SK-N-SH (cell line): ENCODE measurements at regions not wholly inside any gene's neighbourhood (a gene's known extent, or its start where the extent isn't known, plus 50 kb on each side); places are given as distances from the start of the nearest gene placed in this dataset.

Experiments used
- CTCF ChIA-PET: fragments of 300-600, 350-600 bp; formaldehyde crosslinking; extraction: SDS; loops from one replicate; lab custom pipeline; 2021; lab: Yijun Ruan, JAX
- POLR2A ChIA-PET: fragments of 350-600 bp; sonication (Branson Sonifier 250); formaldehyde crosslinking; extraction: SDS; loops from one replicate; lab custom pipeline; 2020; ENCODE audit warnings: antibody characterized with exemption, inconsistent platforms; lab: Yijun Ruan, JAX
- DNase-seq: peaks from one replicate; pipeline ENCODE4 v3.0.0; 2012
- H2AFZ ChIP-seq: fragments of 200-600 bp; sonication (generic); 2 replicates; pipeline ENCODE4 v1.8.1; 2016; ENCODE audit warnings: antibody characterized with exemption, mild to moderate bottlenecking, low read depth
- H3F3A ChIP-seq: fragments of 200-600 bp; sonication (generic); replicated peaks from 2 replicates; pipeline ENCODE3; 2016; ENCODE audit warnings: antibody characterized with exemption, mild to moderate bottlenecking; ENCODE audit not compliant: insufficient read depth
- H3K27ac ChIP-seq, 2 experiments: fragments of 200-500 bp in 1 of 2; fragments of 200-600 bp in 1 of 2; sonication (Bioruptor generic) in 1 of 2; sonication (generic), shearing (Covaris generic) in 1 of 2; 2 replicates each; pipeline versions ENCODE4 v1.5.1 to v1.6.1; 2014 to 2016; ENCODE audit warnings: low read depth in 2 of 2, inconsistent platforms in 1 of 2, low read length in 1 of 2, mild to moderate bottlenecking in 1 of 2, mixed read lengths in 1 of 2
- H3K27me3 ChIP-seq: fragments of 200-600 bp; sonication (generic), shearing (Covaris generic); 2 replicates; pipeline ENCODE4 v1.6.1; 2016; ENCODE audit warnings: mixed run types; ENCODE audit not compliant: insufficient read depth
- H3K36me3 ChIP-seq, 2 experiments: fragments of 200-500 bp in 1 of 2; fragments of 200-600 bp in 1 of 2; sonication (Bioruptor generic) in 1 of 2; sonication (generic) in 1 of 2; replicated peaks in 1 of 2; 2 replicates each; pipeline versions ENCODE3 to v1.5.1; 2014 to 2016; ENCODE audit warnings: low read length in 1 of 2, mild to moderate bottlenecking in 1 of 2; ENCODE audit not compliant: insufficient read depth in 2 of 2, control insufficient read depth in 1 of 2
- H3K4me1 ChIP-seq, 2 experiments: fragments of 200-500 bp in 1 of 2; fragments of 200-600 bp in 1 of 2; sonication (Bioruptor generic) in 1 of 2; sonication (generic), shearing (Covaris generic) in 1 of 2; 2 replicates each; pipeline versions ENCODE4 v1.5.1 to v1.6.1; 2014 to 2016; ENCODE audit warnings: low read depth in 1 of 2, low read length in 1 of 2, mixed run types in 1 of 2; ENCODE audit not compliant: insufficient read depth in 2 of 2, control insufficient read depth in 1 of 2
- H3K4me2 ChIP-seq: fragments of 200-600 bp; sonication (generic), shearing (Covaris generic); 2 replicates; pipeline ENCODE4 v1.6.1; 2017; ENCODE audit warnings: mixed run types
- H3K4me3 ChIP-seq, 2 experiments: fragments of 200-500 bp in 1 of 2; fragments of 200-600 bp in 1 of 2; sonication (Bioruptor generic) in 1 of 2; sonication (generic), shearing (Covaris generic) in 1 of 2; 2 replicates each; pipeline versions ENCODE4 v1.5.1 to v1.8.1; 2014 to 2016; ENCODE audit warnings: low read depth in 2 of 2, inconsistent platforms in 1 of 2, low read length in 1 of 2, mild to moderate bottlenecking in 1 of 2, mixed read lengths in 1 of 2, moderate library complexity in 1 of 2
- H3K79me2 ChIP-seq: fragments of 200-600 bp; sonication (generic); 2 replicates; pipeline ENCODE4 v1.8.1; 2017; ENCODE audit warnings: mild to moderate bottlenecking; ENCODE audit not compliant: insufficient read depth
- H3K9ac ChIP-seq: fragments of 200-600 bp; sonication (generic); 2 replicates; pipeline ENCODE4 v1.6.1; 2017; ENCODE audit warnings: mixed run types
- H3K9me2 ChIP-seq: fragments of 200-600 bp; sonication (generic); 2 replicates; pipeline ENCODE4 v1.6.1; 2017; ENCODE audit warnings: mixed run types
- H3K9me3 ChIP-seq: fragments of 200-600 bp; sonication (generic); 2 replicates; pipeline ENCODE4 v1.6.1; 2017; ENCODE audit warnings: mixed run types, mild to moderate bottlenecking, moderate library complexity
- H4K20me1 ChIP-seq: fragments of 200-600 bp; sonication (generic); 2 replicates; pipeline ENCODE4 v1.6.1; 2017; ENCODE audit warnings: mild to moderate bottlenecking, mixed run types; ENCODE audit not compliant: insufficient read depth
- EP300 ChIP-seq, 2 experiments: IDR thresholded peaks; 2 replicates each; pipeline versions ENCODE4 v1.4.0 to v1.6.1; 2012; ENCODE audit warnings: borderline replicate concordance in 1 of 2, low read depth in 1 of 2, low read length in 1 of 2
- FOXJ3 ChIP-seq: sonication (generic); formaldehyde crosslinking; IDR thresholded peaks from 2 replicates; pipeline ENCODE4 v1.5.1; 2020; ENCODE audit warnings: mild to moderate bottlenecking, missing genetic modification reagents
- JUND ChIP-seq: IDR thresholded peaks from 2 replicates; pipeline ENCODE4 v1.4.0; 2012
- MEF2A ChIP-seq: IDR thresholded peaks from 2 replicates; pipeline ENCODE4 v1.4.0; 2012; ENCODE audit warnings: low read depth, borderline replicate concordance
- MXI1 ChIP-seq: IDR thresholded peaks from 2 replicates; pipeline ENCODE4 v1.6.1; 2012; ENCODE audit warnings: mild to moderate bottlenecking, low read depth, low read length, improper control_type of control experiment
- POLR2AphosphoS5 ChIP-seq: IDR thresholded peaks from 2 replicates; pipeline ENCODE4 v1.6.1; 2012; ENCODE audit warnings: low read depth, low read length
- RCOR1 ChIP-seq: fragments of 150-350 bp; IDR thresholded peaks from 2 replicates; pipeline ENCODE4 v1.6.1; 2017; ENCODE audit warnings: antibody characterized with exemption, low read length
- RFX5 ChIP-seq: IDR thresholded peaks from 2 replicates; pipeline ENCODE4 v1.6.1; 2012; ENCODE audit warnings: mild to moderate bottlenecking, improper control_type of control experiment, low read length
- TAF1 ChIP-seq: IDR thresholded peaks from 2 replicates; pipeline ENCODE4 v1.6.1; 2012; ENCODE audit warnings: low read depth, mild to moderate bottlenecking, low read length, moderate library complexity, borderline replicate concordance
- TCF12 ChIP-seq: IDR thresholded peaks from 2 replicates; pipeline ENCODE4 v1.4.0; 2012
- YY1 ChIP-seq: IDR thresholded peaks from 2 replicates; pipeline ENCODE4 v1.4.0; 2012; ENCODE audit warnings: low read depth, mild to moderate bottlenecking
- WGBS: methylation state at CpG from one replicate; pipeline ENCODE4 v1.1.6; 2017; ENCODE audit warnings: low lambda C conversion rate; 5-methylcytosine and 5-hydroxymethylcytosine counted together
- TF ChIP-seq, protein P1 (sequence below): fragments of 150-350 bp; IDR thresholded peaks from 2 replicates; pipeline ENCODE4 v1.6.1; 2017; ENCODE audit warnings: antibody characterized with exemption, low read length, low read depth, borderline replicate concordance
- TF ChIP-seq, protein P2 (sequence below): IDR thresholded peaks from 2 replicates; pipeline ENCODE4 v1.4.0; 2012; ENCODE audit warnings: low read depth

DNA sequence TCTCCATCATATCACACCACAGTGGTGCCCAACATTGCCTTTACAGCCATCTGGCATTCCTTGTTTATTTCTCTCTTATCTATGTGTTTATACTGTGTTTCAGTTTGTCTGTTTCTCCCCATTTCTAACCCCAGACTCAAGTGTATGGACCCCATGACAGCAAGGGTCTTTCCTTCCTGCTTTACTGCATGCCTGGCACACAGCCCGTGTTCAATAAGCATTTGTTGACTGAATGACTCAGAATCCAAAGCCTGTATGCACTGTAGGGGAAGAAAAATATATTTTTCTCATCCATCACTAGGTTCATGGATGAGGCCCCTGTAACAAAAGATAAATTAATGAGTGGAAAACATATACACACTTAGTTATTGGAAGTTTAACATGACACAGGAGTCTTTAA, 190.8 kb upstream of the SEMA6A start:
- ChIA-PET CTCF (no interaction called here), POLR2A (no interaction called here)
- Histone ChIP-seq H3K4me3 (no peak overlapping the region), H3K36me3 (no peaks in the 10 kb centered on the region), H4K20me1 (no peaks in the 10 kb centered on the region), H3K27ac (no peak overlapping the region), H2AFZ (no peak overlapping the region), H3K9me2 (no peaks in the 10 kb centered on the region), H3K9ac (no peak overlapping the region), H3K27me3 (no peaks in the 10 kb centered on the region), H3K9me3 (no peaks in the 10 kb centered on the region), H3K4me2 (no peak overlapping the region), H3K79me2 (no peaks in the 10 kb centered on the region), H3K4me1 (no peaks in the 10 kb centered on the region; a peak in 1 of 4 replicates), H3F3A (no peaks in the 10 kb centered on the region)
- DNase-seq = no peak
- no peak for TF ChIP-seq JUND
- TF ChIP-seq POLR2AphosphoS5 = no peak
- no peak for TF ChIP-seq TCF12
- TF ChIP-seq, protein P1, sequence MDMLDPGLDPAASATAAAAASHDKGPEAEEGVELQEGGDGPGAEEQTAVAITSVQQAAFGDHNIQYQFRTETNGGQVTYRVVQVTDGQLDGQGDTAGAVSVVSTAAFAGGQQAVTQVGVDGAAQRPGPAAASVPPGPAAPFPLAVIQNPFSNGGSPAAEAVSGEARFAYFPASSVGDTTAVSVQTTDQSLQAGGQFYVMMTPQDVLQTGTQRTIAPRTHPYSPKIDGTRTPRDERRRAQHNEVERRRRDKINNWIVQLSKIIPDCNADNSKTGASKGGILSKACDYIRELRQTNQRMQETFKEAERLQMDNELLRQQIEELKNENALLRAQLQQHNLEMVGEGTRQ = no peak
- no peak for TF ChIP-seq RCOR1
- TF ChIP-seq YY1 = no peak
- no peak for TF ChIP-seq RFX5
- TF ChIP-seq MEF2A = no peak
- WGBS = 9% methylated on average over 1 of the region's 1 CpG

DNA sequence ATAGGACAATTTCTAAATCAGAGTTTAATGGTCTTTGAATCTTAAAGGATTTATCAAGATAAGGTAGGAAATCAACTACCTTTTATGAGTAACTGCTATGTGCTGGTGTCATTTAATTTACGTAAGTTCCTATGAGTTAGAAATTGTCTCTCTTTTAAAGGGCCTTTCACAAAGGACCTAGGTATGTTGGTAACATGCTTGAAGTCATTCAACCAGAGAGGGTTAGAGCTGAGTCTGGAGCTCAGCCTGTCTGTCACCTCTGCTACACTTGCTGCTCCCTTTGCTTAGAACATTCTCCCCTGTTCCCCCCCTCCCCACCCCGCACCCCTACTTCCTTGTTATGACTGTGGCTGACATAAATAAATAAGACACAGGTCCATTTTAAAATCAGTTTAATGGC, 190.3 kb upstream of the SEMA6A start:
- no peaks in the 10 kb centered on the region for H3K27me3 ChIP-seq
- no peak overlapping the region for H3K27ac ChIP-seq
- no peak overlapping the region for H3K4me2 ChIP-seq
- no peaks in the 10 kb centered on the region for H3K9me3 ChIP-seq
- no peaks in the 10 kb centered on the region; a peak in 1 of 4 replicates for H3K4me1 ChIP-seq
- H3K36me3 ChIP-seq = no peaks in the 10 kb centered on the region
- TF ChIP-seq YY1 = no peak
- no peak for TF ChIP-seq FOXJ3 (CRISPR knock-in tag)
- no peak for TF ChIP-seq TAF1
- no peak for TF ChIP-seq MXI1
- TF ChIP-seq, protein P2, sequence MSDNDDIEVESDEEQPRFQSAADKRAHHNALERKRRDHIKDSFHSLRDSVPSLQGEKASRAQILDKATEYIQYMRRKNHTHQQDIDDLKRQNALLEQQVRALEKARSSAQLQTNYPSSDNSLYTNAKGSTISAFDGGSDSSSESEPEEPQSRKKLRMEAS = no peak
- TF ChIP-seq EP300 (IDR thresholded peaks at IDR 0.05; ENCODE audit: borderline replicate concordance in 1 of 2, low read depth in 1 of 2, low read length in 1 of 2) = no peak
- TF ChIP-seq, all 33 proteins: peak for 0
- Histone ChIP-seq H3K79me2 (no peaks in the 10 kb centered on the region), H4K20me1 (no peaks in the 10 kb centered on the region), H2AFZ (no peak overlapping the region), H3F3A (no peaks in the 10 kb centered on the region), H3K4me3 (no peak overlapping the region), H3K9ac (no peak overlapping the region), H3K9me2 (no peaks in the 10 kb centered on the region)
- 56% methylated on average over 2 of the region's 2 CpGs for WGBS
- ChIA-PET POLR2A (no interaction called here), CTCF (no interaction called here)
- DNase-seq = no peak
